Renal pelvis (tissue), 1 donor: ENCODE measurements at regions not wholly inside any gene's neighbourhood (a gene's known extent, or its start where the extent isn't known, plus 50 kb on each side); places are given as distances from the start of the nearest gene placed in this dataset.
"Not testable (repeated sequence)": the region's sequence is repeated elsewhere in the genome, so short reads cannot be mapped to it uniquely, and the experiment has no call there.

Source experiments
- DNase-seq: peaks from one replicate; pipeline ENCODE4 v3.0.0-alpha.2; 2013

GRCh38 chr12:20044351-20044750 is 324.0 kb upstream of the PDE3A start:
- DNase-seq = no peak

- no peak for DNase-seq
Measured at GRCh38 chr12:20044846-20045245, 323.5 kb upstream of the PDE3A start.

- no peak for DNase-seq
Measured at GRCh38 chr12:20047901-20048300, 320.4 kb upstream of the PDE3A start.

GRCh38 chr12:20050221-20050620 is 318.1 kb upstream of the PDE3A start:
- DNase-seq = no peak

- DNase-seq = no peak
Measured at GRCh38 chr12:20053782-20054181, 314.6 kb upstream of the PDE3A start.

GRCh38 chr12:20055856-20056255 is 312.5 kb upstream of the PDE3A start:
- no peak for DNase-seq

- DNase-seq = no peak
Measured at GRCh38 chr12:20057398-20057797, 310.9 kb upstream of the PDE3A start.

- no peak for DNase-seq
Measured at GRCh38 chr12:20063116-20063515, 305.2 kb upstream of the PDE3A start.

GRCh38 chr12:20077618-20078017 is 290.7 kb upstream of the PDE3A start:
- DNase-seq = no peak

- no peak for DNase-seq
Measured at GRCh38 chr12:20089077-20089476, 279.3 kb upstream of the PDE3A start.

- DNase-seq = not testable (repeated sequence)
Measured at GRCh38 chr12:20093190-20093810, 275.0 kb upstream of the PDE3A start.

- no peak for DNase-seq
Measured at GRCh38 chr12:20096430-20096829, 271.9 kb upstream of the PDE3A start.

GRCh38 chr12:20097626-20098025 is 270.7 kb upstream of the PDE3A start:
- no peak for DNase-seq

- DNase-seq = no peak
Measured at GRCh38 chr12:20099395-20100183, 268.7 kb upstream of the PDE3A start.

- DNase-seq = no peak
Measured at GRCh38 chr12:20101046-20101445, 267.3 kb upstream of the PDE3A start.

GRCh38 chr12:20105943-20106342 is 262.4 kb upstream of the PDE3A start:
- DNase-seq = no peak

GRCh38 chr12:20109676-20110075 is 258.7 kb upstream of the PDE3A start:
- no peak for DNase-seq

- not testable (repeated sequence) for DNase-seq
Measured at GRCh38 chr12:20115371-20115770, 253.0 kb upstream of the PDE3A start.

GRCh38 chr12:20119596-20120402 is 248.5 kb upstream of the PDE3A start:
- no peak for DNase-seq

GRCh38 chr12:20120403-20120725 is 248.0 kb upstream of the PDE3A start:
- DNase-seq = no peak

GRCh38 chr12:20122274-20122673 is 246.1 kb upstream of the PDE3A start:
- no peak for DNase-seq

- DNase-seq = no peak
Measured at GRCh38 chr12:20123465-20123864, 244.9 kb upstream of the PDE3A start.

- no peak for DNase-seq
Measured at GRCh38 chr12:20125276-20125798, 243.0 kb upstream of the PDE3A start.
